ENCODE measurements at regions not wholly inside any gene's neighbourhood (a gene's known extent, or its start where the extent isn't known, plus 50 kb on each side); places are given as distances from the start of the nearest gene placed in this dataset.

DNA sequence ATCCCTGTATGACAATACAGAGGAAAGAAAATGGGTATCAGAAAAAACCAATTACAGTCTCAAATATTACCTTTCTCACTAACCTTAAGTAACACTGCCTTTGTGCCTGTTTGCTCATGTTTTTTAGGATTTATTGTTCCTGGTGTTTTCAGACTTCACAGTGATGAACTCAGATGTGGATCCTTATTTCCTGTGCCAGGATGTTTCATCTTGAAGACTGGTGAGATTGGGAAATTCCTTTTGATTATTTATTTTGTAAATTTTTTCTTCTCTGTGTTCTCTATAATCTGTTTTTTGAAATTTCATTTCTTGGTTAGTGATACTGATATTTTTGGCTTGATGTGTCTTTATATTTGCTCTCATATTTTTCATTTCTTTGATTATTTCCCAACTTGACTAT lies 142.4 kb upstream of the GRIN3A start:
- no peaks in the 10 kb centered on the region for H3K9me3 ChIP-seq (ENCODE audit: insufficient read depth in 2 of 2, low read depth in 1 of 2, low read length in 1 of 2)
- TF ChIP-seq TCF12 (IDR thresholded peaks at IDR 0.05; ENCODE audit: low read depth, low read length) = no peak
- TF ChIP-seq BCL11A (IDR thresholded peaks at IDR 0.05; ENCODE audit: low read depth in 2 of 2, low read length in 2 of 2) = no peak
- TF ChIP-seq EGR1 (IDR thresholded peaks at IDR 0.05; ENCODE audit: borderline replicate concordance, low read depth, low read length) = no peak
- TF ChIP-seq JUN (IDR thresholded peaks at IDR 0.05; ENCODE audit: low read depth, low read length) = no peak
- no peak for TF ChIP-seq YY1 (IDR thresholded peaks at IDR 0.05; ENCODE audit: low read depth, low read length)
- no peak for TF ChIP-seq KDM5A (IDR thresholded peaks at IDR 0.05; ENCODE audit: low read length)
- no peak for TF ChIP-seq RAD21 (IDR thresholded peaks at IDR 0.05 in 1 of 2, conservative IDR thresholded peaks at IDR 0.05 in 1 of 2; ENCODE audit: low read depth in 2 of 2, low read length in 2 of 2)
- no peak for TF ChIP-seq TAF7 (optimal IDR thresholded peaks at IDR 0.05; ENCODE audit: borderline replicate concordance, low read depth, low read length)
- TF ChIP-seq RNF2 (IDR thresholded peaks at IDR 0.05; ENCODE audit: borderline replicate concordance, low read depth, low read length, missing control alignments, poor library complexity, severe bottlenecking) = no peak
- TF ChIP-seq CHD2 (IDR thresholded peaks at IDR 0.05; ENCODE audit: low read length) = no peak
- no peak for TF ChIP-seq NANOG (IDR thresholded peaks at IDR 0.05; ENCODE audit: insufficient read depth, low read depth, low read length, poor library complexity, severe bottlenecking)
- TF ChIP-seq CBX8 (IDR thresholded peaks at IDR 0.05; ENCODE audit: borderline replicate concordance, low read depth, low read length) = no peak
- TF ChIP-seq EP300 (IDR thresholded peaks at IDR 0.05; ENCODE audit: borderline replicate concordance in 1 of 2, low read depth in 2 of 2, low read length in 2 of 2) = no peak
- TF ChIP-seq SIRT6 (IDR thresholded peaks at IDR 0.05; ENCODE audit: low read length) = no peak
- no peak for TF ChIP-seq CTBP2 (IDR thresholded peaks at IDR 0.05; ENCODE audit: borderline replicate concordance, insufficient read depth, insufficient read length, low read length)
- TF ChIP-seq BRCA1 (IDR thresholded peaks at IDR 0.05; ENCODE audit: low read depth, low read length) = no peak

More for the DNA sequence above, 142.4 kb upstream of the GRIN3A start:
- no peak for DNase-seq (ENCODE audit: low read depth in 1 of 2, low spot score in 2 of 2)
- no peak overlapping the region for H3K4ac ChIP-seq (replicated peaks; ENCODE audit: insufficient read length, low read depth, low read length)
- no peak overlapping the region for H4K5ac ChIP-seq (ENCODE audit: insufficient read length, low read depth, low read length)
- H2BK12ac ChIP-seq (ENCODE audit: low read depth, low read length) = no peak overlapping the region
- no peak overlapping the region for H3K9ac ChIP-seq (replicated peaks in 1 of 4; ENCODE audit: extremely low read depth in 1 of 4, low read depth in 3 of 4, low read length in 3 of 4)
- no peaks in the 10 kb centered on the region for H3K79me1 ChIP-seq (ENCODE audit: low read depth, low read length)
- H3K4me2 ChIP-seq (ENCODE audit: insufficient read depth in 1 of 2, low read depth in 2 of 2, low read length in 2 of 2) = no peak overlapping the region
- ChIA-PET POLR2A (ENCODE audit: partially characterized antibody) (no interaction called here), CTCF (ENCODE audit: partially characterized antibody) (no interaction called here)
- H4K20me1 ChIP-seq (replicated peaks in 1 of 2; ENCODE audit: control insufficient read depth in 1 of 2, insufficient read depth in 2 of 2, low read length in 2 of 2) = no peaks in the 10 kb centered on the region
- H2BK5ac ChIP-seq (ENCODE audit: low read depth, low read length) = no peak overlapping the region
- no peaks in the 10 kb centered on the region for H3K36me3 ChIP-seq (ENCODE audit: control insufficient read depth in 2 of 4, insufficient read depth in 4 of 4, low read length in 3 of 4)
- no peak overlapping the region for H2AFZ ChIP-seq (ENCODE audit: low read length)
- no peaks in the 10 kb centered on the region for H3K23me2 ChIP-seq (ENCODE audit: low read depth, low read length)
- no peak overlapping the region for H2BK120ac ChIP-seq (replicated peaks; ENCODE audit: low read depth, low read length)
- no peak for FAIRE-seq
- H3K23ac ChIP-seq (ENCODE audit: insufficient read length) = no peak overlapping the region
- H3K14ac ChIP-seq (ENCODE audit: insufficient read length) = no peak overlapping the region
- no peak overlapping the region for H2BK20ac ChIP-seq (ENCODE audit: low read length)
- H2BK15ac ChIP-seq (ENCODE audit: low read length) = no peak overlapping the region
- H2AK5ac ChIP-seq (ENCODE audit: low read depth, low read length) = no peak overlapping the region
- no peak overlapping the region for H3K56ac ChIP-seq (replicated peaks; ENCODE audit: insufficient read length, low read depth, low read length)
- H4K8ac ChIP-seq (ENCODE audit: extremely low read depth, insufficient read depth, low read length) = no peak overlapping the region
- H3K79me2 ChIP-seq (ENCODE audit: control insufficient read depth in 1 of 2, insufficient read depth in 2 of 2, low read length in 2 of 2) = no peaks in the 10 kb centered on the region
- no peaks in the 10 kb centered on the region for H3K4me1 ChIP-seq (replicated peaks in 1 of 4; ENCODE audit: control insufficient read depth in 3 of 4, insufficient read depth in 4 of 4, low read length in 3 of 4)
- H3K18ac ChIP-seq (ENCODE audit: extremely low read depth, low read length) = no peak overlapping the region
- H3K27ac ChIP-seq (ENCODE audit: low read depth, low read length) = no peak overlapping the region
- no peak overlapping the region for H3K4me3 ChIP-seq (ENCODE audit: extremely low read depth in 1 of 4, insufficient read depth in 2 of 4, low read depth in 3 of 4, low read length in 4 of 4)
- H3K27me3 ChIP-seq (replicated peaks in 1 of 4; ENCODE audit: control insufficient read depth in 3 of 4, extremely low read depth in 1 of 4, insufficient read depth in 3 of 4, low read length in 3 of 4) = no peaks in the 10 kb centered on the region
- H4K91ac ChIP-seq (replicated peaks; ENCODE audit: insufficient read length, low read length) = no peak overlapping the region

Data from H1 (cell line).